B cell (primary cell): ENCODE measurements at regions not wholly inside any gene's neighbourhood (a gene's known extent, or its start where the extent isn't known, plus 50 kb on each side); places are given as distances from the start of the nearest gene placed in this dataset.

Source experiments
- ATAC-seq: fragments of 200-7000 bp; cut with Tn5 transposase; one replicate; pipeline ENCODE4 v1.10.0; 2021; ENCODE audit warnings: low read depth, mild to moderate bottlenecking, moderate number of reproducible peaks, moderate library complexity
- CTCF ChIA-PET: fragments of 350-600 bp; sonication (Branson Sonifier 250); formaldehyde crosslinking; loops from one replicate; lab custom pipeline; 2021; ENCODE audit warnings: antibody characterized with exemption, inconsistent platforms; lab: Charles Lee
- POLR2A ChIA-PET: fragments of 350-600 bp; sonication (Branson Sonifier 250); formaldehyde crosslinking; loops from one replicate; lab custom pipeline; 2021; ENCODE audit warnings: antibody characterized with exemption; lab: Charles Lee
- DNase-seq: peaks from one replicate; pipeline ENCODE4 v3.0.0; 2013
- H2AFZ ChIP-seq: 2 replicates; pipeline ENCODE4 v1.6.1; 2012; ENCODE audit warnings: mild to moderate bottlenecking, low read depth, low read length; ENCODE audit not compliant: insufficient read depth, poor library complexity, severe bottlenecking
- H3K27ac ChIP-seq, 2 donors: 1 replicate in 1 of 2; 2 replicates in 1 of 2; pipeline ENCODE4 v1.5.1; 2012 to 2013; ENCODE audit warnings: low read length in 2 of 2, mild to moderate bottlenecking in 2 of 2, moderate library complexity in 1 of 2
- H3K27me3 ChIP-seq, 4 experiments: fragments of 200-600 bp in 1 of 4; sonication (generic) in 1 of 4; replicated peaks in 1 of 4; 1 replicate in 2 of 4; 2 replicates in 2 of 4; pipeline versions ENCODE4 v1.6.1 to v1.7.0; 2013 to 2016; ENCODE audit warnings: low read length in 3 of 4, mild to moderate bottlenecking in 2 of 4, mixed read lengths in 1 of 4, moderate library complexity in 1 of 4; ENCODE audit not compliant: insufficient read depth in 4 of 4, control insufficient read depth in 3 of 4; ENCODE audit errors: control extremely low read depth in 1 of 4
- H3K36me3 ChIP-seq, 2 experiments: replicated peaks in 1 of 2; 1 replicate in 1 of 2; 2 replicates in 1 of 2; pipeline versions ENCODE4 v1.6.1 to v1.7.1; 2013; ENCODE audit warnings: low read length in 1 of 2; ENCODE audit not compliant: insufficient read depth in 2 of 2, control insufficient read depth in 1 of 2; ENCODE audit errors: control extremely low read depth in 1 of 2, extremely low read depth in 1 of 2
- H3K4me1 ChIP-seq, 2 donors: fragments of 200-600 bp in 1 of 2; sonication (generic) in 1 of 2; 1 replicate in 1 of 2; 2 replicates in 1 of 2; pipeline versions ENCODE4 v1.5.1 to v1.6.1; 2013 to 2017; ENCODE audit warnings: low read length in 2 of 2; ENCODE audit not compliant: control insufficient read depth in 2 of 2, insufficient read depth in 2 of 2
- H3K4me2 ChIP-seq: replicated peaks from 2 replicates; pipeline ENCODE3; 2012; ENCODE audit warnings: mild to moderate bottlenecking, low read depth, low read length; ENCODE audit not compliant: poor library complexity, severe bottlenecking
- H3K4me3 ChIP-seq, 5 experiments: fragments of 200-600 bp in 1 of 5; sonication (generic) in 1 of 5; 1 replicate in 3 of 5; 2 replicates in 2 of 5; pipeline versions ENCODE4 v1.5.1 to v1.7.0; 2011 to 2016; ENCODE audit warnings: low read length in 4 of 5, mild to moderate bottlenecking in 4 of 5, low read depth in 2 of 5, control low read depth in 1 of 5, moderate library complexity in 1 of 5; ENCODE audit not compliant: insufficient read depth in 1 of 5; ENCODE audit errors: control extremely low read depth in 1 of 5, extremely low read depth in 1 of 5
- H3K79me2 ChIP-seq: fragments of 200-600 bp; sonication (generic); one replicate; pipeline ENCODE4 v1.6.0; 2016; ENCODE audit warnings: low read length; ENCODE audit not compliant: control insufficient read depth, insufficient read depth
- H3K9ac ChIP-seq: fragments of 200-600 bp; sonication (generic); 2 replicates; pipeline ENCODE4 v1.6.1; 2017; ENCODE audit warnings: mild to moderate bottlenecking, low read length, moderate library complexity
- H3K9me3 ChIP-seq, 3 donors: one replicate each; pipeline versions ENCODE4 v1.6.1 to v1.7.1; 2013; ENCODE audit warnings: low read length in 2 of 3; ENCODE audit not compliant: control insufficient read depth in 2 of 3, insufficient read depth in 1 of 3; ENCODE audit errors: control extremely low read depth in 1 of 3
- H4K20me1 ChIP-seq: 2 replicates; pipeline ENCODE4 v1.6.0; 2012; ENCODE audit warnings: mild to moderate bottlenecking, low read length; ENCODE audit not compliant: insufficient read depth, control insufficient read depth, poor library complexity, severe bottlenecking
- H3K27ac Mint-ChIP-seq: one replicate; pipeline ENCODE4 v1.8.0; 2021; ENCODE audit warnings: mixed read lengths
- H3K27me3 Mint-ChIP-seq: one replicate; pipeline ENCODE4 v1.8.0; 2021; ENCODE audit warnings: mixed read lengths
- H3K4me1 Mint-ChIP-seq: one replicate; pipeline ENCODE4 v1.8.0; 2021; ENCODE audit warnings: mixed read lengths
- H3K4me3 Mint-ChIP-seq: one replicate; pipeline ENCODE4 v1.8.0; 2021; ENCODE audit warnings: mixed read lengths
- H3K9me3 Mint-ChIP-seq: one replicate; pipeline ENCODE4 v1.8.0; 2022; ENCODE audit warnings: mixed read lengths; ENCODE audit not compliant: insufficient read depth
- EZH2 ChIP-seq: IDR thresholded peaks from 2 replicates; pipeline ENCODE4 v1.6.1; 2012; ENCODE audit warnings: borderline replicate concordance, low read depth, mild to moderate bottlenecking, moderate library complexity, low read length; ENCODE audit not compliant: insufficient read depth, poor library complexity, severe bottlenecking
- WGBS: methylation state at CpG from one replicate; pipeline ENCODE4 v1.1.5; 2013; ENCODE audit warnings: missing lambda C conversion rate; ENCODE audit not compliant: insufficient coverage; 5-methylcytosine and 5-hydroxymethylcytosine counted together
- intact Hi-C: fragments of 100-400 bp; cut with micrococcal nuclease; formaldehyde crosslinking; loops from one replicate; pipeline ENCODE4 v1.10.0; 2022
- TF ChIP-seq, protein P1 (sequence below): fragments of 200-600 bp; IDR thresholded peaks from one replicate; pipeline ENCODE4 v1.8.0; 2022; ENCODE audit warnings: antibody characterized with exemption, mild to moderate bottlenecking

DNA sequence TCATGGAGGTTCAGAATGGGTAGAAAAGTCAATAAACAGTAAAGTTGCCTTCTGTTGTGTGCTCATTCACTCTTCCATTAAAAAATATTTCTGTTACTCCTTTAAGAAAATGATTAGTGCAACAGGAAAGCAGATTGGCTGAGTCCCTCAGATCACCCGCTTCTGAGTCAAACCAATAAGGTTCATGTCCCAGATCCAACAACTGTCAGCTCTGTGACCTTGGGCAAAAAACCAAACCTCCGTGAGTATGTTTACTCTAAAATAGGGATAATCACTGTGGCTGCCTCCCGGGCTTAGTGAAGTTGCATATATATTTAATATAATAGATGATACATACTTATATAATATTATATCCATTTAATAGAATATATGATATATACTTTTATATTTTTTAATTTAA lies 698.5 kb upstream of the RBFOX1 start:
- no CpG with 5 or more reads among the region's 3 CpGs for WGBS
- ChIA-PET CTCF (no interaction called here), POLR2A (no interaction called here)

DNA sequence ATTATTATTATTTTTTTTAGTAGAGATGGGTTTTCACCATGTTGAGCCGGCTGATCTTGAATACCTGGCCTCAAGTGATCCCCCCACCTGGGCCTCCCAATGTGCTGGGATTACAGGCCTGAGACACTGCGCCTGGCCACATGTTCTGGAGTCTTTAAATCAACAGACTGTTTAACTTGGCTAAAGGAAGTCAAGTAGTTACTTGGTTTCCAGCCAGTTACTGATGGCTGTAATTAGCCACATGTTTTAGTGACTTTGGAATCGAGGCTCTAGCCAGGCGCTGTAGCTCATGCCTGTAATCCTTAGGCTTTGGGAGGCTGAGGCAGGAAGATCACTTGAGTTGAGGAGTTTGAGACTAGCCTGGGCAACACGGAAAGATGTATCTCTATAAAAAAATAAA lies 699.2 kb upstream of the RBFOX1 start:
- Histone ChIP-seq H3K4me2 (no peak overlapping the region), H3K27me3 (no peaks in the 10 kb centered on the region), H3K36me3 (no peaks in the 10 kb centered on the region), H3K9ac (no peak overlapping the region), H4K20me1 (no peaks in the 10 kb centered on the region), H3K4me3 (no peak overlapping the region), H3K4me1 (no peaks in the 10 kb centered on the region), H3K79me2 (no peaks in the 10 kb centered on the region), H3K9me3 (no peaks in the 10 kb centered on the region), H3K27ac (no peak overlapping the region), H2AFZ (no peak overlapping the region)
- DNase-seq: no peak
- ChIA-PET POLR2A (no interaction called here), CTCF (no interaction called here)
- WGBS: 84% methylated on average over 3 of the region's 5 CpGs
- Mint-ChIP-seq H3K27ac (no peak overlapping the region), H3K4me1 (no peaks in the 10 kb centered on the region), H3K27me3 (no peaks in the 10 kb centered on the region), H3K4me3 (no peak overlapping the region), H3K9me3 (no peaks in the 10 kb centered on the region)
- TF ChIP-seq, protein P1, sequence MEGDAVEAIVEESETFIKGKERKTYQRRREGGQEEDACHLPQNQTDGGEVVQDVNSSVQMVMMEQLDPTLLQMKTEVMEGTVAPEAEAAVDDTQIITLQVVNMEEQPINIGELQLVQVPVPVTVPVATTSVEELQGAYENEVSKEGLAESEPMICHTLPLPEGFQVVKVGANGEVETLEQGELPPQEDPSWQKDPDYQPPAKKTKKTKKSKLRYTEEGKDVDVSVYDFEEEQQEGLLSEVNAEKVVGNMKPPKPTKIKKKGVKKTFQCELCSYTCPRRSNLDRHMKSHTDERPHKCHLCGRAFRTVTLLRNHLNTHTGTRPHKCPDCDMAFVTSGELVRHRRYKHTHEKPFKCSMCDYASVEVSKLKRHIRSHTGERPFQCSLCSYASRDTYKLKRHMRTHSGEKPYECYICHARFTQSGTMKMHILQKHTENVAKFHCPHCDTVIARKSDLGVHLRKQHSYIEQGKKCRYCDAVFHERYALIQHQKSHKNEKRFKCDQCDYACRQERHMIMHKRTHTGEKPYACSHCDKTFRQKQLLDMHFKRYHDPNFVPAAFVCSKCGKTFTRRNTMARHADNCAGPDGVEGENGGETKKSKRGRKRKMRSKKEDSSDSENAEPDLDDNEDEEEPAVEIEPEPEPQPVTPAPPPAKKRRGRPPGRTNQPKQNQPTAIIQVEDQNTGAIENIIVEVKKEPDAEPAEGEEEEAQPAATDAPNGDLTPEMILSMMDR: no peak
- no peak for TF ChIP-seq EZH2
- ATAC-seq: no peak
- intact Hi-C loops: no loop called here

More for the DNA sequence above, 698.5 kb upstream of the RBFOX1 start:
- H3K36me3 ChIP-seq: no peaks in the 10 kb centered on the region
- H4K20me1 ChIP-seq: no peaks in the 10 kb centered on the region
- no peaks in the 10 kb centered on the region for H3K9me3 Mint-ChIP-seq
- H3K4me2 ChIP-seq: no peak overlapping the region
- intact Hi-C loops: no loop called here
- H3K4me3 Mint-ChIP-seq: no peak overlapping the region
- TF ChIP-seq EZH2: no peak
- TF ChIP-seq, protein P1: no peak
- no peak for DNase-seq
- H3K4me3 ChIP-seq: no peak overlapping the region
- no peaks in the 10 kb centered on the region for H3K79me2 ChIP-seq
- ATAC-seq: no peak
- no peak overlapping the region for H3K27ac Mint-ChIP-seq
- no peaks in the 10 kb centered on the region for H3K4me1 Mint-ChIP-seq
- H3K27ac ChIP-seq: no peak overlapping the region
- no peaks in the 10 kb centered on the region for H3K27me3 Mint-ChIP-seq
- H3K27me3 ChIP-seq: no peaks in the 10 kb centered on the region
- H2AFZ ChIP-seq: no peak overlapping the region
- no peaks in the 10 kb centered on the region for H3K4me1 ChIP-seq
- no peaks in the 10 kb centered on the region for H3K9me3 ChIP-seq
- no peak overlapping the region for H3K9ac ChIP-seq
